Smooth muscle cell of the brain vasculature (primary cell): ENCODE measurements at regions not wholly inside any gene's neighbourhood (a gene's known extent, or its start where the extent isn't known, plus 50 kb on each side); places are given as distances from the start of the nearest gene placed in this dataset.

Experiments
- DNase-seq: peaks from one replicate; pipeline ENCODE4 v3.0.0-alpha.2; 2012; ENCODE audit warnings: low read depth, low spot score

- no peak for DNase-seq
Observed at GRCh38 chr15:96670389-96670788, 339.9 kb downstream of the NR2F2 start.

DNA sequence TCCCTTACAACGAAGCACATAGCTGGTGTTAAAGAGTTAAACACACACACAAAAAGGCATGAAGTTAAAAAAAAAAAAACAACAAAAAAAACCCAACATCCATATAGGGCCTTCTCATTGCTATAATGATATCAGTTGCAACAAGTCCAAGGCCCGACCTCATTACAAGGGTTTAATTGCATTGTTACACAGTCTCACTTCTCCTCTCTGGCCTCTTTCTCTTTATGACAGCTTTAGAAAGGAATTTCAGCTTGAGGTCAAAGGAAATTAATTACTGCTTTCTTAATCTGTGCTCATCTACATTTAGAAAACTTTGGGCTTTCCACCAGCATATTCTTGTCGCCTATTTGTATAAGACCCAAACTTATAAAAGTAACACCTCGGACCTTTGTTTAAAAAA, 342.1 kb downstream of the NR2F2 start:
- no peak for DNase-seq

DNA sequence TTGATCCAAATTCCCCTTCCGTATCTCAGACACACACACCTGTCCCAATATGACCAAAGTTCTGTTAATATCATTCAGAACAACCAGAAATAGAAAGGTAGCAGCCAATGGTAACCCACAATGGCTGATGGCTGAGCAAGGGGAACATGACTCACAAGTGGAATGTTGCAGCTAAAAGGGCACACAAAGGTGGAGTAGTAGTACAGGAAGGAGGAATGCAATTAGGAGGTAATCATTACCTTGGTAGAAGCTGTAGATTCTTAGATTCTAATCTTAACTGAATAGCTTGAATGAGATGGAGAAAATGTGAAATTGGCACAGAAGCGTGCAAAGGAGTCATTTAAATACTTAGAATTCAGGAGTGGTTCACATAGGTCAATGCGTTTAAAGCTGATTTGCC, 347.9 kb downstream of the NR2F2 start:
- DNase-seq: no peak

- DNase-seq: no peak
Observed at GRCh38 chr15:96687388-96688107, 357.0 kb downstream of the NR2F2 start.

GRCh38 chr15:96690733-96691132, 360.2 kb downstream of the NR2F2 start:
- no peak for DNase-seq

GRCh38 chr15:96692826-96693225, 362.3 kb downstream of the NR2F2 start:
- DNase-seq: no peak

DNA sequence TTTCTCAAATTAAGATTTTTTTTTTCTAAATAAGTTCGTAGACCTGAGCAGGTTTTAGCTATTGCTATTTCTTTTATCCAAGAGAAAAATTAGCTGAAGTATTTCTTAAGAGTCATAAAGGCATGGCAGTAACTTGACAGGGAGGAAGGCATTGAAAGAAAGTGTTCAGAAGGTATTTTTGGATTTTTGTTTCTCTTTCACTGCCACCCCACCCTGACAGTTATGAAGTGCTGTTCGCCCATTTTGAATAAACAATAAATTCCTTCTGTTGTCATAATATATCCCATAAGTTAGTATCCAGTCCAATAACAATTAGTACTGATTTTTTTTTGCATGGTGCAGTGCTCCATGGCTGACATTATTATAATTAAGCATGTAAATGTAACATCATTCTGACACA, 363.0 kb downstream of the NR2F2 start:
- no peak for DNase-seq

- DNase-seq: no peak
Observed at GRCh38 chr15:96693990-96694517, 363.6 kb downstream of the NR2F2 start.

- DNase-seq: no peak
Observed at GRCh38 chr15:96695426-96695825, 364.9 kb downstream of the NR2F2 start.

DNA sequence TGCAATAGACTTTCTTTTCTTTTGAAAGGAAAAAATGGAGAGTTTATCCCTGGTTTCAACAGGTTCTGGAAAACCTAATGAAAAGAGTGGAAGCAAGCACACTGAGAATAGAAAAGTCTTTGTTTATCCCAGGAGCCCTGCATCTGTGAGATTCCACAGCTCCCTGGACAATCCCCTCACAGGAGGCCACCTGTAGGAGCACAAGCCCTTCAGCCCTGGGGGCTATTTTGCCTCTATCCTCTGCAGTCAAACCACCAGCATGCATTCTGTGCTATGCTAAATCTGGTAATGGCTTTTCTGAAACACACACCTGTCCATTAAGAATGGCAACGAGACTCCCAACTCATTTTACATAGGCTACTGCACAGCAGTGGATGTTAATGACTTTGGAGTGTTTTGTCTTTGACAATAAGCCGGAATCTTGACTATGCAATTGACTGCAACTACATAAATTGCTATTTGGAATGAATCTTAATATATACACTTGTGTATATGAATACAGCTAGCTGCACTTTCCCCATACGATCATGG, 369.4 kb downstream of the NR2F2 start:
- DNase-seq: no peak

DNA sequence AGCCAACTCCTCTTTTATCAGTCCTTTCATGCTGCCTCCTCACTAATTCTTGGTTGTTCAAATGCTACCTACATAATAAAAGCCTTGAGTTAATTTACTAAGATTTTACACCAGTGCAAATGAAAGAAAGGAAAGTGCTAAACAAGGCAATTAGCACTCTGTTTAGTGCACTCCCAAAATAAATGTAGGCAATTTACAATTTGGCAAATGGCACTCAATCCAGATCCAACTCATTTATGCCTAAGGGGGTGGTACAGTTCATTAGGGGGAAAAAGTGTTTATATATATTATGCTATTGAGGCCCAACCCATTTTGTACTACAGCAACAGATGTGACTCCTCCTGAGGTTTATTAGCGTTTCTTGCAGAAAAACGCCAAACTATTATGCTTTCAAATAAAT, 370.1 kb downstream of the NR2F2 start:
- no peak for DNase-seq

DNA sequence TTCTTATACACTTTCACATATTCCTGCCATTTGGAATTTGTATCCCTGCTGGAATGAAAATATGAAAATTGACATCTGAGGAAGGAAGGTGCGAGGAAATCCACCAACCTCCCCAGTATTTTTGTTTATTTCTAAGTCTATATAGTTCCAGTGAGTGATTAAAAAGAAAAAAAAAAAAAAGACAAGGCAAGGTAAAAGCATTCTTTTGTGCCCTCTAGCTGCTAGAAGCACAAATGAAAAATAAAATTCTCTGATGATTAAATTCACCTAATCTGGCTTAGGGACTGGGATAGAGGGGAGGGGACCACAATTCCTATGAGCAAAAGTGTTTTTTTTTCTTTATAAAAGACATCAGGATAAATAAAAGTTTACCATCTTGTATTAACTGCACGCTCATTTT, 370.9 kb downstream of the NR2F2 start:
- no peak for DNase-seq

GRCh38 chr15:96701877-96702276, 371.4 kb downstream of the NR2F2 start:
- DNase-seq: no peak

DNA sequence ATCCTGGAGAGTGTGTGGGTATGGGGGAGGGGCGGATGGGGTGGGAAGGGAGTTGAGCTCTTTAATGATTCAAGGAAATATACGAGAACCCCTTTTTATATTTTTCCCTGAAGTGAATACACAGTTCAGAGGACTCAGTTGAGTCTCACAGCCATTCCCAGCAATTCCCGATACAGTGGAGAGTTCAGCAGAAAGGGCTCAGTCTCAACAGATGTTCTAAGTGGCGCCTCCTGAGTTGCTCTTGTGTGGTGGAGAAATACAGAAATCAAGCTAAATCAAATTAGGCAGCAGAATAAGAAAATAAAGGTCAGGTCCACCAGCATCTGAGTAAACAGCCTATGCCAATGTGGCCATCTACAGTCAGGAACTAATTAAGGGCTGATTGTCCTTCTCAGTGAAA, 372.1 kb downstream of the NR2F2 start:
- DNase-seq: no peak

DNA sequence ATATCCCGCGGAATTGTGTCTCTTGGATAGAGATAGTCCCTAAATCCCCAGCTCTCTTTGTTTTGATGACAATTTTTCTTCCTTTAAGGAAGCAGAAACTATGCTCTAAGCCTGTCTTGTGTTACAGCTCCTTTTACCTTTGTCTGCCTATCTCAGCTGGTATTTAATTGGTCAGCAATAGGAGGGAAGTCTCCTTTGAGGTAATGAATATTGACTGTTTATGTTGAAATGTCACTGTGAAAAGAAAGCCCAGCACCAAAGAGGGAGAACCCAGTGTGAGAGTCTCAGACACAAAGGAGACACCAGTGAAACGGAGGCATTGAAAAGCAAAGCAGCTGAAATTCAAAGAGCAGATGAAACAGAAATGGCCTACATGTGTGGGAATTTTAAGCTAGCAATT, 372.6 kb downstream of the NR2F2 start:
- DNase-seq: no peak

- DNase-seq: no peak
Observed at GRCh38 chr15:96703794-96704550, 373.5 kb downstream of the NR2F2 start.

DNA sequence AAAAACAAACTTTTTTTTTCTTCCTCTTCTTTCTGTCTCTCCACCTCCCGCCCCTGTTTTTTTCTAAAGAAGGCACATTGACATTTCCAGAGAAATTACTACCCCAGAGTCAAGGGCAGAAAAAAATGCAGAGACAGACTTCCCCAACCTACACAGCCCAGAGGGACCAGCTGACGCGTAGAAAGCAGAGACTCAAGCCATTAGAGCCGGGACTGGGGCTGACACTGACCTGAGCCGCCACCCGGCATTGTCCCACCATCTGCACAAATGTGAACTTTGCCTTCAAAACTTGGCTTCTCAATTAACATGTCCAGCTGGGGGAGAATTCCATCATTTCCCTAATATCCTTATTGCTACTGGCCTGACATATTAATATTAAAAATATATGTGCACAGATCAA, 385.6 kb downstream of the NR2F2 start:
- no peak for DNase-seq

GRCh38 chr15:96716478-96716877, 386.0 kb downstream of the NR2F2 start:
- DNase-seq: no peak

GRCh38 chr15:96720251-96720650, 389.8 kb downstream of the NR2F2 start:
- no peak for DNase-seq

DNA sequence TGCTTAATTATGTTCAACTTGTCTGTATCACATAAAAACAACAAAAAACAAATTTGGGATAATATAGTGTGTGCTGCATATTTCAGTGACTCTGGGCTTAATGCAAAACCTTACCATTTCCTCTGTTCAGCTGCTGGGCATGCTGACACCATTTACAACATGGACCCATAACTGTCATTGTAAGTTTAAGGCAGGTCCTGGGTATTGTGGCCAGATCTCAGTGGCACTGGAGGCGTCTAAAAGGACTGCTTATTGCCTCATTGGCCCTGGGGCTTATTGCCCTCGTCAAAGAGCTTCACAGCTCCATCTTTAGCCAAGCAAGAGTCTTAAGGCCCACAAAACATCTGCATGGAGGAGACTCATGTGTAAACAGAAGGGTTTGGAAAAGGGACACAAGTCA, 390.2 kb downstream of the NR2F2 start:
- DNase-seq: no peak

- no peak for DNase-seq
Observed at GRCh38 chr15:96728591-96728990, 398.1 kb downstream of the NR2F2 start.

GRCh38 chr15:96732704-96733103, 402.2 kb downstream of the NR2F2 start:
- no peak for DNase-seq

GRCh38 chr15:96733721-96734120, 403.2 kb downstream of the NR2F2 start:
- no peak for DNase-seq
